CD8-positive, alpha-beta memory T cell (primary cell): ENCODE measurements at regions not wholly inside any gene's neighbourhood (a gene's known extent, or its start where the extent isn't known, plus 50 kb on each side); places are given as distances from the start of the nearest gene placed in this dataset.

Experiments used
- CTCF ChIA-PET: fragments of 350-600 bp; sonication (Branson Sonifier 250); formaldehyde crosslinking; loops from one replicate; lab custom pipeline; 2021; ENCODE audit warnings: antibody characterized with exemption; lab: Charles Lee
- POLR2A ChIA-PET: fragments of 350-600 bp; sonication (Branson Sonifier 250); formaldehyde crosslinking; loops from one replicate; lab custom pipeline; 2021; ENCODE audit warnings: antibody characterized with exemption; lab: Charles Lee
- DNase-seq, 5 donors: peaks; one replicate each; pipeline versions ENCODE4 v3.0.0 to v3.0.0-alpha.2; 2020 to 2022; ENCODE audit warnings: mixed read lengths in 1 of 5
- H3K27ac ChIP-seq: one replicate; pipeline ENCODE4 v1.7.0; 2013; ENCODE audit warnings: low read depth, mild to moderate bottlenecking, low read length, moderate library complexity
- H3K27me3 ChIP-seq: 2 replicates; pipeline ENCODE4 v1.7.0; 2013; ENCODE audit warnings: low read length, mild to moderate bottlenecking; ENCODE audit not compliant: insufficient read depth, poor library complexity, severe bottlenecking
- H3K36me3 ChIP-seq: 2 replicates; pipeline ENCODE4 v1.7.0; 2013; ENCODE audit warnings: mild to moderate bottlenecking, low read length, moderate library complexity; ENCODE audit not compliant: insufficient read depth
- H3K4me1 ChIP-seq: 2 replicates; pipeline ENCODE4 v1.7.0; 2013; ENCODE audit warnings: mild to moderate bottlenecking, low read length, moderate library complexity; ENCODE audit not compliant: insufficient read depth
- H3K4me3 ChIP-seq: 2 replicates; pipeline ENCODE4 v1.7.0; 2013; ENCODE audit warnings: mild to moderate bottlenecking, low read length
- H3K9me3 ChIP-seq: 2 replicates; pipeline ENCODE4 v1.7.0; 2013; ENCODE audit warnings: mild to moderate bottlenecking, low read length
- H3K27ac Mint-ChIP-seq, 8 donors: one replicate each; pipeline ENCODE4 v1.8.0; 2020 to 2021; ENCODE audit warnings: mixed read lengths in 8 of 8, mild to moderate bottlenecking in 6 of 8, inconsistent platforms in 3 of 8, moderate library complexity in 3 of 8
- H3K27me3 Mint-ChIP-seq, 2 donors: one replicate each; pipeline ENCODE4 v1.8.0; 2020 to 2021; ENCODE audit warnings: mixed read lengths in 2 of 2, mild to moderate bottlenecking in 1 of 2, moderate library complexity in 1 of 2
- H3K36me3 Mint-ChIP-seq, 3 donors: one replicate each; pipeline ENCODE4 v1.8.0; 2020 to 2021; ENCODE audit warnings: mixed read lengths in 3 of 3, inconsistent platforms in 1 of 3, mild to moderate bottlenecking in 1 of 3
- H3K4me1 Mint-ChIP-seq, 3 donors: one replicate each; pipeline ENCODE4 v1.8.0; 2020 to 2021; ENCODE audit warnings: mixed read lengths in 3 of 3, inconsistent platforms in 1 of 3, mild to moderate bottlenecking in 1 of 3
- H3K4me3 Mint-ChIP-seq, 7 donors: one replicate each; pipeline ENCODE4 v1.8.0; 2020 to 2021; ENCODE audit warnings: mixed read lengths in 7 of 7, mild to moderate bottlenecking in 6 of 7, moderate library complexity in 4 of 7, inconsistent platforms in 2 of 7
- H3K9me3 Mint-ChIP-seq, 5 donors: one replicate each; pipeline ENCODE4 v1.8.0; 2020 to 2022; ENCODE audit warnings: mixed read lengths in 5 of 5, mild to moderate bottlenecking in 3 of 5, moderate library complexity in 2 of 5, inconsistent platforms in 1 of 5

- POLR2A ChIA-PET, result no interaction called here
- H3K4me3 Mint-ChIP-seq, result no peak overlapping the region
- Histone ChIP-seq H3K4me1 (no peaks in the 10 kb centered on the region), H3K27me3 (no peaks in the 10 kb centered on the region), H3K27ac (no peak overlapping the region), H3K36me3 (no peaks in the 10 kb centered on the region), H3K9me3 (no peaks in the 10 kb centered on the region), H3K4me3 (no peak overlapping the region)
- H3K4me1 Mint-ChIP-seq, result no peaks in the 10 kb centered on the region
- CTCF ChIA-PET, result no interaction called here
- DNase-seq, result no peak
- no peaks in the 10 kb centered on the region for H3K36me3 Mint-ChIP-seq
- H3K9me3 Mint-ChIP-seq, result peaks cover 0 to 5% (median 0%) of the 10 kb centered on the region in 5 donors
- H3K27me3 Mint-ChIP-seq, result peaks cover 28 to 31% of the 10 kb centered on the region in 2 donors
- H3K27ac Mint-ChIP-seq, result no peak overlapping the region
Observed at GRCh38 chr1:22290157-22290556, 147.3 kb upstream of the WNT4 start.

GRCh38 chr1:22290611-22291010 is 147.7 kb upstream of the WNT4 start:
- Histone ChIP-seq H3K9me3 (no peaks in the 10 kb centered on the region), H3K27me3 (no peaks in the 10 kb centered on the region), H3K27ac (no peak overlapping the region), H3K36me3 (no peaks in the 10 kb centered on the region), H3K4me1 (no peaks in the 10 kb centered on the region), H3K4me3 (no peak overlapping the region)
- Mint-ChIP-seq H3K4me3 (no peak overlapping the region), H3K4me1 (no peaks in the 10 kb centered on the region), H3K9me3 (peaks cover 0 to 5% (median 0%) of the 10 kb centered on the region in 5 donors), H3K27me3 (peaks cover 28 to 31% of the 10 kb centered on the region in 2 donors), H3K27ac (no peak overlapping the region), H3K36me3 (no peaks in the 10 kb centered on the region)
- no peak for DNase-seq
- CTCF ChIA-PET, result no interaction called here
- POLR2A ChIA-PET, result no interaction called here

- peak overlapping the region in 1 of 8 donors; percentile 4 for H3K27ac Mint-ChIP-seq
- Histone ChIP-seq H3K27me3 (peaks cover 4% of the 10 kb centered on the region), H3K4me1 (no peaks in the 10 kb centered on the region), H3K9me3 (no peaks in the 10 kb centered on the region), H3K27ac (no peak overlapping the region), H3K36me3 (no peaks in the 10 kb centered on the region), H3K4me3 (no peak overlapping the region)
- H3K4me3 Mint-ChIP-seq, result no peak overlapping the region
- H3K36me3 Mint-ChIP-seq, result no peaks in the 10 kb centered on the region
- H3K4me1 Mint-ChIP-seq, result no peaks in the 10 kb centered on the region
- ChIA-PET CTCF (no interaction called here), POLR2A (interaction anchor here (0.7 kb wide), 1 partner anchor 18 kb away, joined by 3 read pairs; no protein-coding TSS in a partner anchor)
- DNase-seq, result no peak
- H3K27me3 Mint-ChIP-seq, result peaks cover 31 to 34% of the 10 kb centered on the region in 2 donors
- H3K9me3 Mint-ChIP-seq, result peaks cover 0 to 5% (median 0%) of the 10 kb centered on the region in 5 donors
Observed at GRCh38 chr1:22291057-22291456, 148.2 kb upstream of the WNT4 start.

GRCh38 chr1:22291494-22291893 is 148.6 kb upstream of the WNT4 start:
- ChIA-PET POLR2A (interaction anchor here (0.7 kb wide), 1 partner anchor 17 kb away, joined by 3 read pairs; no protein-coding TSS in a partner anchor), CTCF (no interaction called here)
- Histone ChIP-seq H3K27ac (no peak overlapping the region), H3K4me3 (no peak overlapping the region), H3K27me3 (peaks cover 8% of the 10 kb centered on the region), H3K9me3 (no peaks in the 10 kb centered on the region), H3K36me3 (no peaks in the 10 kb centered on the region), H3K4me1 (peaks cover 2% of the 10 kb centered on the region)
- no peak overlapping the region for H3K4me3 Mint-ChIP-seq
- H3K36me3 Mint-ChIP-seq, result no peaks in the 10 kb centered on the region
- H3K4me1 Mint-ChIP-seq, result peaks cover 0 to 2% (median 0%) of the 10 kb centered on the region in 3 donors
- peaks cover 36 to 38% of the 10 kb centered on the region in 2 donors for H3K27me3 Mint-ChIP-seq
- H3K27ac Mint-ChIP-seq, result peak overlapping the region in 1 of 8 donors; percentile 4
- no peak for DNase-seq
- peaks cover 0 to 5% (median 0%) of the 10 kb centered on the region in 5 donors for H3K9me3 Mint-ChIP-seq

- H3K4me3 Mint-ChIP-seq, result no peak overlapping the region
- Histone ChIP-seq H3K9me3 (no peaks in the 10 kb centered on the region), H3K27ac (no peak overlapping the region), H3K36me3 (no peaks in the 10 kb centered on the region), H3K4me3 (no peak overlapping the region), H3K27me3 (peaks cover 10% of the 10 kb centered on the region), H3K4me1 (peaks cover 4% of the 10 kb centered on the region)
- no peak overlapping the region for H3K27ac Mint-ChIP-seq
- H3K27me3 Mint-ChIP-seq, result peaks cover 40 to 44% of the 10 kb centered on the region in 2 donors
- H3K4me1 Mint-ChIP-seq, result peaks cover 0 to 4% (median 0%) of the 10 kb centered on the region in 3 donors
- ChIA-PET CTCF (no interaction called here), POLR2A (no interaction called here)
- DNase-seq, result no peak
- no peaks in the 10 kb centered on the region for H3K36me3 Mint-ChIP-seq
- peaks cover 0 to 5% (median 0%) of the 10 kb centered on the region in 5 donors for H3K9me3 Mint-ChIP-seq
Observed at GRCh38 chr1:22292011-22292788, 149.3 kb upstream of the WNT4 start.

GRCh38 chr1:22295396-22295795 is 152.5 kb upstream of the WNT4 start:
- Mint-ChIP-seq H3K36me3 (no peaks in the 10 kb centered on the region), H3K4me1 (peaks cover 0 to 4% (median 0%) of the 10 kb centered on the region in 3 donors), H3K9me3 (peaks cover 0 to 5% (median 0%) of the 10 kb centered on the region in 5 donors), H3K4me3 (no peak overlapping the region), H3K27me3 (peaks cover 39 to 72% of the 10 kb centered on the region in 2 donors), H3K27ac (no peak overlapping the region)
- no peak overlapping the region for H3K27ac ChIP-seq
- H3K4me3 ChIP-seq, result no peak overlapping the region
- H3K36me3 ChIP-seq, result no peaks in the 10 kb centered on the region
- H3K27me3 ChIP-seq, result peaks cover 12% of the 10 kb centered on the region
- H3K4me1 ChIP-seq, result peaks cover 4% of the 10 kb centered on the region
- ChIA-PET POLR2A (no interaction called here), CTCF (no interaction called here)
- no peaks in the 10 kb centered on the region for H3K9me3 ChIP-seq
- no peak for DNase-seq

- H3K4me1 ChIP-seq, result peaks cover 4% of the 10 kb centered on the region
- no peak overlapping the region for H3K27ac ChIP-seq
- no peaks in the 10 kb centered on the region for H3K9me3 ChIP-seq
- H3K4me3 ChIP-seq, result no peak overlapping the region
- H3K27me3 ChIP-seq, result peaks cover 12% of the 10 kb centered on the region
- peaks cover 0 to 5% (median 0%) of the 10 kb centered on the region in 5 donors for H3K9me3 Mint-ChIP-seq
- H3K27ac Mint-ChIP-seq, result no peak overlapping the region
- H3K4me3 Mint-ChIP-seq, result no peak overlapping the region
- DNase-seq, result no peak
- CTCF ChIA-PET, result no interaction called here
- H3K36me3 Mint-ChIP-seq, result no peaks in the 10 kb centered on the region
- POLR2A ChIA-PET, result no interaction called here
- H3K36me3 ChIP-seq, result no peaks in the 10 kb centered on the region
- H3K27me3 Mint-ChIP-seq, result peaks cover 39 to 76% of the 10 kb centered on the region in 2 donors
- peaks cover 0 to 4% (median 0%) of the 10 kb centered on the region in 3 donors for H3K4me1 Mint-ChIP-seq
Observed at GRCh38 chr1:22295856-22296255, 153.0 kb upstream of the WNT4 start.

GRCh38 chr1:22296701-22297591 is 154.0 kb upstream of the WNT4 start:
- Histone ChIP-seq H3K4me1 (peaks cover 4% of the 10 kb centered on the region), H3K4me3 (no peak overlapping the region), H3K36me3 (no peaks in the 10 kb centered on the region), H3K27ac (no peak overlapping the region), H3K27me3 (peaks cover 12% of the 10 kb centered on the region), H3K9me3 (no peaks in the 10 kb centered on the region)
- Mint-ChIP-seq H3K9me3 (peaks cover 0 to 5% (median 0%) of the 10 kb centered on the region in 5 donors), H3K36me3 (no peaks in the 10 kb centered on the region), H3K4me3 (no peak overlapping the region), H3K27ac (no peak overlapping the region), H3K4me1 (peaks cover 0 to 4% (median 0%) of the 10 kb centered on the region in 3 donors), H3K27me3 (peaks cover 45 to 80% of the 10 kb centered on the region in 2 donors)
- no peak for DNase-seq
- POLR2A ChIA-PET, result no interaction called here
- CTCF ChIA-PET, result no interaction called here
